Activated naive CD8-positive, alpha-beta T cell treated with anti-CD3 and anti-CD28 coated beads, Interleukin-2, amount 50 U/mL, for 24 hours (primary cell): ENCODE measurements at regions not wholly inside any gene's neighbourhood (a gene's known extent, or its start where the extent isn't known, plus 50 kb on each side); places are given as distances from the start of the nearest gene placed in this dataset.

Source experiments
- ATAC-seq: fragments of 150-1000 bp; cut with Tn5 transposase; one replicate; pipeline ENCODE4 v1.10.0; 2021
- DNase-seq: peaks from one replicate; pipeline ENCODE4 v3.0.0; 2021
- H3K27ac Mint-ChIP-seq: one replicate; pipeline ENCODE4 v1.8.0; 2021; ENCODE audit warnings: mild to moderate bottlenecking, mixed read lengths
- H3K27me3 Mint-ChIP-seq: one replicate; pipeline ENCODE4 v1.8.0; 2021; ENCODE audit warnings: mixed read lengths
- H3K36me3 Mint-ChIP-seq: one replicate; pipeline ENCODE4 v1.8.0; 2021; ENCODE audit warnings: low read depth, mixed read lengths
- H3K4me1 Mint-ChIP-seq: one replicate; pipeline ENCODE4 v1.8.0; 2021; ENCODE audit warnings: mixed read lengths
- H3K4me3 Mint-ChIP-seq: one replicate; pipeline ENCODE4 v1.8.0; 2021; ENCODE audit warnings: mild to moderate bottlenecking, moderate library complexity, mixed read lengths
- H3K9me3 Mint-ChIP-seq: one replicate; pipeline ENCODE4 v1.8.0; 2021; ENCODE audit warnings: mixed read lengths

DNA sequence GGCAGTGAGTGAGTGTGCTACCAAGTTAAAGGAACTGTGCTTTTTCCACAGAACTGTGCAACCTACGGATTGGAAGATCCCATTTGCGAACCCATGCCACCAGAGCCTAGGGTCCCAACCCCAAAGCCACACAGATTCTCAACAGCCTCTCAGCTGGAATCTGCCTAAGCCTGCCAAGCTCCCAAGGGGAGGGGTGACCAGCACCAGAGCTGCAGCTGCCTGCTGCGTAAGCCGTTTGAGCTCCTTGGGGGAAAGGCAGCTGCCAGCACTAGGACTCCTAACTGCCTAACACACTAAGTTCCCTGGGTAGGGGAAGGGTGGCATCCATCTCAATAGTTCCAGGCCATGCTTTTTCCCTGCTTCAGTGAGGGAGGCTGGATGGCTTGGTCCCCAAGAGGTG lies 738.1 kb upstream of the PRKX start:
- no peak overlapping the region for H3K4me3 Mint-ChIP-seq
- no peaks in the 10 kb centered on the region for H3K4me1 Mint-ChIP-seq
- ATAC-seq, result no peak
- DNase-seq, result no peak
- H3K27ac Mint-ChIP-seq, result no peak overlapping the region
- no peaks in the 10 kb centered on the region for H3K27me3 Mint-ChIP-seq
- no peaks in the 10 kb centered on the region for H3K36me3 Mint-ChIP-seq
- H3K9me3 Mint-ChIP-seq, result peaks cover 14% of the 10 kb centered on the region

DNA sequence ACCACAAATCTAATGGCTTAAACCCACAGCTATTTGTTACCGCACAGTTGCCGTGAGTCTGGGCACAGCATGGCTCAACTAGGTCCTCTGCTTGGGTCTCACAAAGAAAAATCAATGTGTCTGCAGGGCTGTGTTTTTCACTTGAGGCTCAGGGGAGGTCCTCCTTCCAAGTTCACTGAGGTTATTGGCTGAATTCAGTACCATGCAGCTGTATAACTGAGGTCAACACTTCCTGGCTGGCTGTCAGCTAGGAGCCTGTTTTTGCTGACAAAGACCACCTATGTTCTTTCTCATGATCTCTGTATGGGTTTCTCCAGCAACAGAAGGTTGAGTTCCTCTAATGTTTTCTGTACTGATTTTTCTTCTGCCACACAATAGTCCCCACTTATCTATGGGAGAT lies 736.7 kb upstream of the PRKX start:
- no peak for ATAC-seq
- no peaks in the 10 kb centered on the region for H3K4me1 Mint-ChIP-seq
- no peaks in the 10 kb centered on the region for H3K27me3 Mint-ChIP-seq
- no peak for DNase-seq
- no peaks in the 10 kb centered on the region for H3K36me3 Mint-ChIP-seq
- H3K9me3 Mint-ChIP-seq, result peaks cover 14% of the 10 kb centered on the region
- no peak overlapping the region for H3K4me3 Mint-ChIP-seq
- H3K27ac Mint-ChIP-seq, result no peak overlapping the region

DNA sequence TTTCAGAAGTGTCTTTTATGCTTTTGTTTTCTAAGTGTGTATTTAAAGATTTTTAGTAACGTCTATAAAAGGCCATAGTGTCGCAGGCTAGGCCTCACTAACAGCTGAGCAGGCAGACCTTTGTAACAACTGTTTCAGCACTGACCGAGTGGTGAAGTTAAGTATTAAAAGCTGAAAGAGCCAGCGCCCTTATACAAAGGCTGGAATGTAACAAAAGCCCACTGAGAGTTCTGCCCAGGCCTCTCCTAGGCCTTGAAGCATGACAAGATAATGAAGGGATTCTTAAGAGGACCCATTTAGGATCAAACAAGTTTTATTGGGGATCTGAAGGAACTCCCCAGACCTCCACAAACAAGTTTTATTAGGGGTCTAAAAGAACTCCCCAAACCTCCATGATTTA lies 722.5 kb upstream of the PRKX start:
- no peaks in the 10 kb centered on the region for H3K9me3 Mint-ChIP-seq
- no peak overlapping the region for H3K27ac Mint-ChIP-seq
- H3K4me1 Mint-ChIP-seq, result no peaks in the 10 kb centered on the region
- H3K36me3 Mint-ChIP-seq, result no peaks in the 10 kb centered on the region
- DNase-seq, result no peak
- ATAC-seq, result no peak
- no peaks in the 10 kb centered on the region for H3K27me3 Mint-ChIP-seq
- H3K4me3 Mint-ChIP-seq, result no peak overlapping the region

DNA sequence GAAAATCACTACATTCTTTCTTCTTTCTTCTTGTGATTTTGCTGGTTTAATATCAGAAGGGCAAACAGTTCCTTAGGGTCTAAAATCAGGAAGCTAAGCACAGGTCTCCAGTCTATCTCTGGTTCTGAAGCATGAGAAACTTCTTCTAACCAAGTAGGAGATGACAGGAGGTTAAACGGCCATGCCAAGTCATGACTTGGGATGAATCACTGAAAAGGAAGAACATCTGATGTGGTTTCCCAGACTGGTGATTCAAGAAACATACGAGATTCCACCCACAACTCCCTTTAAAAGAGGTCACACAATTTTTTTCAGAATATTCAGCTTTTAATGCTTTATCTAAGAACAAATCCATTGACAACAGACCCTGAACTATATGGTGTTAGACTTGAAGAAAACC lies 684.0 kb upstream of the PRKX start:
- Mint-ChIP-seq H3K9me3 (no peaks in the 10 kb centered on the region), H3K27me3 (no peaks in the 10 kb centered on the region), H3K36me3 (no peaks in the 10 kb centered on the region), H3K4me1 (no peaks in the 10 kb centered on the region), H3K4me3 (no peak overlapping the region), H3K27ac (no peak overlapping the region)
- DNase-seq, result no peak
- ATAC-seq, result no peak

DNA sequence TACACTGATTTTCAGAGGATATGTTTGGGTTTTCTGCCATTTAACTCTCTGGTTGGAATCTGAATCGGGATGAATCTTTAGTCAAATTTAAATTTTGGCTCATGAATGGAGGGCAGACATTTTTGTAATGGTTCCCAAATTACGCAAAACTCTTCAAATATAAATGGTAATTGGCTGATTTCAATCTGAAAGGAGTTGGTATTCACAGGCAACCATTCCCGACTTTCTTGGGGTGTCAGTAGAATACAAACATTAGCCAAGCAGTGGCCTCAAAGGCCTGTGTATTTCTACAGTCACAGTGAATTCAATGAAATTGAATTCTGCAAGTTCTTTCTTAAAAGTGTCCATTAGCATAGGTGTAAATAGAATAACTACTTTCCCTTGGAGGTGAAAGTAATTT lies 668.8 kb upstream of the PRKX start:
- no peaks in the 10 kb centered on the region for H3K4me1 Mint-ChIP-seq
- H3K9me3 Mint-ChIP-seq, result no peaks in the 10 kb centered on the region
- H3K4me3 Mint-ChIP-seq, result no peak overlapping the region
- H3K27me3 Mint-ChIP-seq, result no peaks in the 10 kb centered on the region
- no peaks in the 10 kb centered on the region for H3K36me3 Mint-ChIP-seq
- ATAC-seq (no peak), DNase-seq (no peak)
- H3K27ac Mint-ChIP-seq, result no peak overlapping the region

DNA sequence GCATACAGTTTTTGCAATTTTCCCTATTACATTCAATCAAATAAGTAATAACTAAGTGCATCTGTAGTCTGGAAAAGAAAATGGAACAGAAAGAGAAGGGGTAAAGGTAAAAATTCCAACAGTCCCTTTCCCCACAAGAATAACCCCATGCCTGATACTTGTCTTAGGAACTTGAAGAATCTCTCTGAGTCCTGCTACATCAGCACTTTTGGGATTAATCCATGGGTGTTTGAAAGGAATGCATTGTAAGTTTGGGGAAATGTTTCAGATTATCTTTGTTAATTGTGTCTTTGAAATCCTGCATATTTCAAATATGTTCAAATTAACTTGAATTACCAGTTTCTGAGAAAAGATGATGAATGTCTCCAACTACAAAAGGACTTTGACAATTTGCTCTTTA lies 667.3 kb upstream of the PRKX start:
- H3K9me3 Mint-ChIP-seq, result no peaks in the 10 kb centered on the region
- no peak for ATAC-seq
- no peak overlapping the region for H3K4me3 Mint-ChIP-seq
- H3K36me3 Mint-ChIP-seq, result no peaks in the 10 kb centered on the region
- DNase-seq, result no peak
- no peak overlapping the region for H3K27ac Mint-ChIP-seq
- H3K4me1 Mint-ChIP-seq, result no peaks in the 10 kb centered on the region
- H3K27me3 Mint-ChIP-seq, result no peaks in the 10 kb centered on the region

DNA sequence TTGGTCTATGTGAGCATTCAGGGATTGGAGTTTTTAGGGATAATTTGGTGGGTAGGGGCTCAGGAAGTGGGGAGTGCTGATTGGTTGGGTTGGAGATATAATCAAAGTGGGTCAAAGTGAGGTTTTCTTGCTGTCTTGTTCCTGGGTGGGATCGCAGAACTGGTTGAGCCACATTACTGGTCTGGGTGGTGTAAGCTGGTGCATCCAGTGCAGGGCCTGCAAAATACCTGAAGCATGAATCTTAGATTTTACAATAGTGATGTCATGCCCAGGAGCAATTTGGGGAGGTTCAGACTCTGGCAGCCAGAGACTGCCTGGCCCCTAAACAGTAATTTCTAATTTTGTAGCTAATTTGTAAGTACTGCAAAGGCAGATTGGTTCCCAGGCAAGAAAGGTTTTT lies 665.6 kb upstream of the PRKX start:
- Mint-ChIP-seq H3K4me1 (no peaks in the 10 kb centered on the region), H3K4me3 (no peak overlapping the region), H3K36me3 (no peaks in the 10 kb centered on the region), H3K27ac (no peak overlapping the region), H3K27me3 (no peaks in the 10 kb centered on the region), H3K9me3 (no peaks in the 10 kb centered on the region)
- no peak for ATAC-seq
- DNase-seq, result no peak

DNA sequence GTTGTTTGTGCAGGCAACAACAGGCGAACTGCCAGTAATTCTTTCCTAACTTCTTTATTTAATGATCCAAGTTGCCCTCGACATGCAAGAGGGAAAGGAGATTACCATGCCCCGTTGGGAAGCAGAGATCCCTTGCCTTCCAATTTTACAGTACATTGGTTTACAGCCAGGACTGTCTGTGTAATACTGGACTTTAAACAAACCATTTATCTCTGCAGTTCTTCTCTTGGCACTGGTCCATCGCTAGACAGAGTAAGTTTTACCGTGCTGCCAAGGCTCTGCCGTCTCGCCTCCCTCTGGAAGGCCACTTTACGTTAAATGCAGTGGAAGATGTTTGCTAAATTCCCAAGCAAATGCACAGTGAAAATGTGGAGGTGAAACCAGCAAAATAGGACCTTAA lies 660.3 kb upstream of the PRKX start:
- Mint-ChIP-seq H3K4me1 (no peaks in the 10 kb centered on the region), H3K27me3 (no peaks in the 10 kb centered on the region), H3K9me3 (no peaks in the 10 kb centered on the region), H3K27ac (no peak overlapping the region), H3K36me3 (no peaks in the 10 kb centered on the region), H3K4me3 (no peak overlapping the region)
- ATAC-seq (no peak), DNase-seq (no peak)

DNA sequence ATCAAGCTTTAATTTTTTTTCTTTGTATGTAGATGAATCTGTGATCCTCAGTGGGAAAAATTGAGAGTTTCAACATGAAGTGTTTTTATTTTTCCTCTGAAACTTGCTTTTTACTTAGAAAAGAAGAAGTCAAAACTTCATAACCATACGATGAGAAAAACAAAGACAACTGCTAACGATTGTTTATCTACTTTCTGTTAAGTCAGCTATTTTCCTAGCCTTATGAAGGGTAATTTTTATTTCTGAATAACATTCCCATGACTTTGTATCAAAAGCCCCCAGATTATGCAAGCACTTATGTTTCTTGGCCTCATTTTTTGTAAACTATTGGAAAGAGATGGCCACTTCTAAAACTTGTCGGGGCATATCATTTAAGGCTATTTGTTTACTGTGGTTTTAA lies 645.1 kb upstream of the PRKX start:
- no peaks in the 10 kb centered on the region for H3K9me3 Mint-ChIP-seq
- H3K27ac Mint-ChIP-seq, result no peak overlapping the region
- H3K4me3 Mint-ChIP-seq, result no peak overlapping the region
- DNase-seq, result no peak
- H3K27me3 Mint-ChIP-seq, result no peaks in the 10 kb centered on the region
- no peak for ATAC-seq
- H3K4me1 Mint-ChIP-seq, result no peaks in the 10 kb centered on the region
- no peaks in the 10 kb centered on the region for H3K36me3 Mint-ChIP-seq

DNA sequence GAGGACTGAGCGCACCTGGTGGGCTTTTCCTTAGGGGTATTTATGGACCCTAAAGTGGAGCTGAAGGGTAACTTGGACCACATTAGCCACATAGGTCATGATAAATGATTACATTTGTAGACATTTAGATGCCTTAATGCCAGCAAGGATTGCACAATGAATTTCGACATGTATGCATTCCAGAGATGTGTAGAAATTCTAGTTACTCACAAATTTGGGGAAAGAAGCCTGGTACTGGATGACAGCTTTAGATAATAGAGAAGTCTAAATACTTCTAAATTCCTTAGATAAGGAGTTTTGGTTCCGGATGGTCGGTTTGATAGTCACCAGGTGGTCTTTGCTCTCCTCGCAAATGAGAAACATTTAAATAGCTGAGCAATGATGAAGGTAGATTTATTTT lies 609.5 kb upstream of the PRKX start:
- no peaks in the 10 kb centered on the region for H3K27me3 Mint-ChIP-seq
- no peaks in the 10 kb centered on the region for H3K9me3 Mint-ChIP-seq
- H3K36me3 Mint-ChIP-seq, result no peaks in the 10 kb centered on the region
- H3K27ac Mint-ChIP-seq, result no peak overlapping the region
- no peaks in the 10 kb centered on the region for H3K4me1 Mint-ChIP-seq
- H3K4me3 Mint-ChIP-seq, result no peak overlapping the region
- DNase-seq, result no peak
- ATAC-seq, result no peak

DNA sequence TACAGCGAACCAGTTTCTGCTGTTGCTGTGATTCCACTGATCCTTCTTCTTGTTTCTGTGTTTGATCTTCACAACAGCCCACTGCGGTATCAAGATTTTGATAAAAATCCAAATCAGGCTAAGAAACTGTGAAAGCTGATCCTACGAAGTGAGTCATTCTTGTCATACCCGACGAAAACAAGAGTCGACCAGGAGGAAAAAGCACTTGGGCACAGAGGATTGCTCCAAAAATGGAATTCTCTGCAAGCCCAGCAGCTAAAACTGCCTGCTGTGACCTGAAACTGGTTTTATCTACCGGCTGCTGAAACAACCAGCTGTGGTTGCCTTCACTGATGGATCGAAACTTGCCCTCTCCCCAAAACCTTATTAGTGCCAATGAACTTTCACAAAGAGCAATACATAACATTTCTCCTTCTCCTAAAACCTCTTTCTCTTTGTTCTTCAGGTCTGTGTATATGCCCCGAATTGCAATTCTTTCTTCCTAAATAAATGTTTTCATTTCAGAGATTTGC lies 607.0 kb upstream of the PRKX start:
- Mint-ChIP-seq H3K27ac (no peak overlapping the region), H3K9me3 (no peaks in the 10 kb centered on the region), H3K4me1 (no peaks in the 10 kb centered on the region), H3K36me3 (no peaks in the 10 kb centered on the region), H3K27me3 (no peaks in the 10 kb centered on the region), H3K4me3 (no peak overlapping the region)
- ATAC-seq (no peak), DNase-seq (no peak)

DNA sequence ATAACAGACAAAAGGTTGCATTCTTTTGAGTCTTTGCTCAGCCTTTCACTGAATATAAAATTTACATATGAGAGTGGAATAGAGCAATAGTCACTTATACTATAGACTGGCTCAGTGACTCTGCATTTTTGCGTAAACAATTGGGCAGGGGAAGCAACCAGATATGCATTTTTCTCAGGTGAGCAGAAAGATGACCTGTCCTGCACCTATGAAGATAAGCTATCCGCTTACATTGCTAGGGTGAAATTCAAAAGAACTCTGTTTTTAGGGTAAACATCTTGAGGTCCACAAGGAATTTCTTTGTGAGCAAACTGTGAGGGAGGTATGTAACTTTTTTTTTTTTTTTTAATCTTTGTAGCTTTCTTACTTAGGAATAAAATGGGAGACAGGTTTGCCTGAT lies 602.4 kb upstream of the PRKX start:
- DNase-seq, result no peak
- H3K36me3 Mint-ChIP-seq, result no peaks in the 10 kb centered on the region
- H3K4me1 Mint-ChIP-seq, result no peaks in the 10 kb centered on the region
- H3K4me3 Mint-ChIP-seq, result no peak overlapping the region
- ATAC-seq, result no peak
- no peaks in the 10 kb centered on the region for H3K27me3 Mint-ChIP-seq
- H3K9me3 Mint-ChIP-seq, result no peaks in the 10 kb centered on the region
- H3K27ac Mint-ChIP-seq, result no peak overlapping the region

DNA sequence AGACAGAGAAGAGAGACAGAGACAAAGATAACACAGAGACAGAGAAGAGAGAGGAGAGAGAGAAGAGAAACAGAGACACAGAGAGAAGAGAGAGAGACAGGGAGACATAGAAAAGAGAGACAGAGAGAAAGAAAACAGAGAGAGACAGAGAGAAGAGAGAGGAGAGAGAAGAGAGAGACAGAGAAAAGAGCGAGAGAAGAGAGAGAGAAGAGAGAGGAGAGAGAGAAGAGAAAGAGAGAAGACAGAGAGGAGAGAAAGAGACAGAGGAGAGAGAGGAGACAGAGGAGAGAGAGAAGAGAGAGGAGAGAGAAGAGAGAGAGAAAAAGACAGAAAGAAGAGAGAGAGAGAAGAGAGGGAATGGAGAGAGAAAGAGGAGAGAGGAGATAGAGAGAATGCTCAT lies 601.1 kb upstream of the PRKX start:
- ATAC-seq (no peak), DNase-seq (no peak)
- no peaks in the 10 kb centered on the region for H3K9me3 Mint-ChIP-seq
- H3K36me3 Mint-ChIP-seq, result no peaks in the 10 kb centered on the region
- no peaks in the 10 kb centered on the region for H3K27me3 Mint-ChIP-seq
- H3K27ac Mint-ChIP-seq, result no peak overlapping the region
- H3K4me3 Mint-ChIP-seq, result no peak overlapping the region
- no peaks in the 10 kb centered on the region for H3K4me1 Mint-ChIP-seq

DNA sequence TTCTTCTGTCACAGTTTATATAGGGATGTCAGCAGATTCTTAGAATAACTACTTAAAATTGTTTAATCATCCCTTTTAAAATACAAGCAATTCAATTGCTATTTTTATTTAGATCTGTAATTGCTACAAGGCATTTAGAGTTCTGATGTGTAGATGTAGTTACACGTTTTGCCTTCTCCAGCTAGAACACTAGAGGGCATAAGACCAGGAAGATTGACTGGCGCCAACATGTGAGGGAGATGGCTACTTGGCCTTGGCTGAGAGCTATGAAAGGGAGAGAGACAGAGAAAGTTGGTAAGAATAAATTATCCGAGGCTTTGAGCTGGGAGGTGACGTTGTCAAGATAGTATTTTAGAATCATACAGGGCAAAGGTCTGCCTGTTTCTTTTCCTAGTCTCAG lies 563.7 kb upstream of the PRKX start:
- Mint-ChIP-seq H3K4me3 (no peak overlapping the region), H3K27me3 (no peaks in the 10 kb centered on the region), H3K9me3 (peaks cover under 1% of the 10 kb centered on the region), H3K27ac (no peak overlapping the region), H3K36me3 (no peaks in the 10 kb centered on the region), H3K4me1 (no peaks in the 10 kb centered on the region)
- no peak for DNase-seq
- no peak for ATAC-seq

DNA sequence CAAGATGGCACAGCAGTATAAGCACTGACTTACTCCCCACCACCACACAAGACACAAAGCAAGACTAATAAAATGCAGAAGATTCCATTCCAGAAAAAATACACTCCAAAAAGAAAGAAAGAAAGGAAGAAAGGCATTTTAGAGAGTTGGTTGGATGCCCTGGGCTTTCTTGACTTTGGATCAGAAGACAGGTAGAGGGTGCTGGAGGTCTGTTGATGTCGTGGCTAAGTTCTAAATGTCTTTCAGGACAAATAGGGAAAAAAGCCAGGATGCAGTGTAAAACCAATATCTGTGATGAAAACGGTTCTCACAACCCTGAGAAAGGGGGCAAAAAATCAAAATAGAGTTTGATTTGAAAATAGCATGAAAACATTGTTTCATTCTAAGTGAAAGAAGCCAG lies 555.2 kb upstream of the PRKX start:
- no peaks in the 10 kb centered on the region for H3K4me1 Mint-ChIP-seq
- ATAC-seq (no peak), DNase-seq (no peak)
- peaks cover 1% of the 10 kb centered on the region for H3K27me3 Mint-ChIP-seq
- no peaks in the 10 kb centered on the region for H3K36me3 Mint-ChIP-seq
- no peak overlapping the region for H3K4me3 Mint-ChIP-seq
- H3K27ac Mint-ChIP-seq, result no peak overlapping the region
- H3K9me3 Mint-ChIP-seq, result no peaks in the 10 kb centered on the region

DNA sequence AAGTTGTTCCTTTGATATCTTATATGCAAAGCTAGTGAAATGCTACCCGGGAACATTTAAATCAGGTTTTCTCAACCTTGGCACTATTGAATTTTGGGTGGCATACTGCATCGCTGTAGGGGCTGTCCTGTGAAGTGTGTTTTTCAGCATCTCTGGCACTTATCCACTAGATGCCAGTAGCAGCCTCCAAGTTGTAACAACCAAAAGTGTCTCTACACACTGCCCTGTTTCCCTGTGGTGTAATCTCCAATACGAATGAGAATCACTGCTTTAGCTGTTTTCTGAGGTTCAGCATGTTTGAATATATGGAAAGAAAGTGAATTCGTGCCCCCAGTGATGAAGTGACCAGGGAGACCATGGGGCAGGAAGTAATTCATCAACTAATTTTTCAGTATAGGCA lies 551.6 kb upstream of the PRKX start:
- no peak overlapping the region for H3K27ac Mint-ChIP-seq
- no peaks in the 10 kb centered on the region for H3K9me3 Mint-ChIP-seq
- no peak overlapping the region for H3K4me3 Mint-ChIP-seq
- no peaks in the 10 kb centered on the region for H3K4me1 Mint-ChIP-seq
- DNase-seq (no peak), ATAC-seq (no peak)
- H3K36me3 Mint-ChIP-seq, result no peaks in the 10 kb centered on the region
- peaks cover 1% of the 10 kb centered on the region for H3K27me3 Mint-ChIP-seq
